Keratinocyte (primary cell): ENCODE measurements at regions not wholly inside any gene's neighbourhood (a gene's known extent, or its start where the extent isn't known, plus 50 kb on each side); places are given as distances from the start of the nearest gene placed in this dataset.

Experiments used
- DNase-seq: peaks from one replicate; pipeline ENCODE4 v3.0.0-alpha.2; 2011; ENCODE audit warnings: low read depth, missing footprints, low spot score
- FAIRE-seq: peaks from 2 replicates; lab custom pipeline; 2011; peaks lifted over from hg19 to GRCh38; lab: Jason Lieb, UNC
- H2AFZ ChIP-seq: 2 replicates; pipeline ENCODE4 v1.6.0; 2012; ENCODE audit warnings: low read length, control low read depth, inconsistent platforms; ENCODE audit not compliant: control insufficient read depth
- H3K27ac ChIP-seq: 2 replicates; pipeline ENCODE4 v1.5.1; 2011; ENCODE audit warnings: low read length; ENCODE audit not compliant: control insufficient read depth, insufficient read depth
- H3K27me3 ChIP-seq: 3 replicates; pipeline ENCODE4 v1.6.0; 2011; ENCODE audit warnings: low read length; ENCODE audit not compliant: control insufficient read depth, insufficient read depth; ENCODE audit errors: extremely low read depth
- H3K36me3 ChIP-seq, 2 experiments: 2 replicates in 1 of 2; 3 replicates in 1 of 2; pipeline ENCODE4 v1.5.1; 2011; ENCODE audit warnings: low read length in 2 of 2, mild to moderate bottlenecking in 1 of 2; ENCODE audit not compliant: control insufficient read depth in 2 of 2, insufficient read depth in 2 of 2; ENCODE audit errors: extremely low read depth in 1 of 2
- H3K4me1 ChIP-seq: 3 replicates; pipeline ENCODE4 v1.5.1; 2011; ENCODE audit warnings: low read length; ENCODE audit not compliant: control insufficient read depth, insufficient read depth; ENCODE audit errors: extremely low read depth
- H3K4me2 ChIP-seq: 3 replicates; pipeline ENCODE4 v1.6.0; 2011; ENCODE audit warnings: low read depth, low read length; ENCODE audit not compliant: control insufficient read depth, insufficient read depth; ENCODE audit errors: extremely low read depth
- H3K4me3 ChIP-seq, 3 experiments: fragments of 200-600 bp in 1 of 3; sonication (generic) in 1 of 3; 2 replicates in 2 of 3; 3 replicates in 1 of 3; pipeline ENCODE4 v1.5.1; 2011 to 2016; ENCODE audit warnings: low read length in 3 of 3, mild to moderate bottlenecking in 3 of 3, control low read depth in 2 of 3, inconsistent platforms in 1 of 3, low read depth in 1 of 3, mixed read lengths in 1 of 3, mixed run types in 1 of 3, moderate library complexity in 1 of 3; ENCODE audit not compliant: control insufficient read depth in 2 of 3, insufficient read depth in 2 of 3; ENCODE audit errors: extremely low read depth in 1 of 3
- H3K79me2 ChIP-seq: 2 replicates; pipeline ENCODE4 v1.6.0; 2012; ENCODE audit warnings: low read length; ENCODE audit not compliant: control insufficient read depth, insufficient read depth
- H3K9ac ChIP-seq: 3 replicates; pipeline ENCODE4 v1.6.0; 2011; ENCODE audit warnings: low read length; ENCODE audit not compliant: control insufficient read depth, insufficient read depth; ENCODE audit errors: extremely low read depth
- H3K9me1 ChIP-seq: 3 replicates; pipeline ENCODE4 v1.6.0; 2011; ENCODE audit warnings: low read length; ENCODE audit not compliant: control insufficient read depth, insufficient read depth; ENCODE audit errors: extremely low read depth
- H3K9me3 ChIP-seq: 2 replicates; pipeline ENCODE4 v1.5.1; 2012; ENCODE audit warnings: low read depth, low read length; ENCODE audit not compliant: control insufficient read depth
- H4K20me1 ChIP-seq: 3 replicates; pipeline ENCODE4 v1.6.0; 2011; ENCODE audit warnings: low read length; ENCODE audit not compliant: control insufficient read depth, insufficient read depth; ENCODE audit errors: extremely low read depth
- CTCF ChIP-seq, 3 experiments: IDR thresholded peaks in 1 of 3; conservative IDR thresholded peaks in 1 of 3; optimal IDR thresholded peaks in 1 of 3; 2 replicates in 2 of 3; 3 replicates in 1 of 3; pipeline versions ENCODE3 to v1.5.1; 2011; ENCODE audit warnings: low read length in 3 of 3, mild to moderate bottlenecking in 3 of 3, moderate library complexity in 2 of 3, control low read depth in 1 of 3, inconsistent platforms in 1 of 3; ENCODE audit not compliant: insufficient read depth in 2 of 3; ENCODE audit errors: extremely low read depth in 1 of 3
- EZH2 ChIP-seq: IDR thresholded peaks from one replicate; pipeline ENCODE4 v1.6.1; 2012; ENCODE audit warnings: inconsistent platforms, mild to moderate bottlenecking, low read length, moderate library complexity
- dilution Hi-C: fragments of 300-500 bp; cut with MboI; formaldehyde crosslinking; loops from one replicate; pipeline ENCODE4 v1.7.0; 2020; ENCODE audit warnings: low sequenced_read_pairs; ENCODE audit not compliant: extremely low pct_ligation_motif_present

- no peak for TF ChIP-seq EZH2
- no peak for TF ChIP-seq CTCF (optimal IDR thresholded peaks at IDR 0.05 in 1 of 3, IDR thresholded peaks at IDR 0.05 in 1 of 3, conservative IDR thresholded peaks at IDR 0.05 in 1 of 3; ENCODE audit: extremely low read depth in 1 of 3, insufficient read depth in 2 of 3, low read length in 3 of 3)
- dilution Hi-C loops: no loop called here
- Histone ChIP-seq H3K4me2 (no peak overlapping the region), H3K27ac (no peak overlapping the region), H3K4me1 (no peaks in the 10 kb centered on the region), H3K36me3 (no peaks in the 10 kb centered on the region), H3K79me2 (no peaks in the 10 kb centered on the region), H3K9me1 (no peaks in the 10 kb centered on the region), H3K9me3 (no peaks in the 10 kb centered on the region), H3K9ac (no peak overlapping the region), H4K20me1 (no peaks in the 10 kb centered on the region), H3K4me3 (no peak overlapping the region), H3K27me3 (no peaks in the 10 kb centered on the region), H2AFZ (no peak overlapping the region)
- DNase-seq (no peak), FAIRE-seq (no peak)
Measured at GRCh38 chr3:64327100-64327804, 102.0 kb upstream of the PRICKLE2 start.

- no peaks in the 10 kb centered on the region for H3K79me2 ChIP-seq
- H3K36me3 ChIP-seq: no peaks in the 10 kb centered on the region
- TF ChIP-seq CTCF (optimal IDR thresholded peaks at IDR 0.05 in 1 of 3, IDR thresholded peaks at IDR 0.05 in 1 of 3, conservative IDR thresholded peaks at IDR 0.05 in 1 of 3; ENCODE audit: extremely low read depth in 1 of 3, insufficient read depth in 2 of 3, low read length in 3 of 3) (no peak), EZH2 (no peak)
- no peak overlapping the region for H3K4me2 ChIP-seq
- no peak overlapping the region for H3K27ac ChIP-seq
- H3K4me3 ChIP-seq: no peak overlapping the region
- H3K9ac ChIP-seq: no peak overlapping the region
- H3K4me1 ChIP-seq: peaks cover 19% of the 10 kb centered on the region
- H4K20me1 ChIP-seq: no peaks in the 10 kb centered on the region
- dilution Hi-C loops: no loop called here
- no peaks in the 10 kb centered on the region for H3K27me3 ChIP-seq
- no peak for DNase-seq
- peak; percentile 88 for FAIRE-seq
- no peaks in the 10 kb centered on the region for H3K9me1 ChIP-seq
- no peaks in the 10 kb centered on the region for H3K9me3 ChIP-seq
- no peak overlapping the region for H2AFZ ChIP-seq
Measured at GRCh38 chr3:64321747-64322146, 96.5 kb upstream of the PRICKLE2 start.
